ENCODE measurements at regions not wholly inside any gene's neighbourhood (a gene's known extent, or its start where the extent isn't known, plus 50 kb on each side); places are given as distances from the start of the nearest gene placed in this dataset.
"Not testable (repeated sequence)": the region's sequence is repeated elsewhere in the genome, so short reads cannot be mapped to it uniquely, and the experiment has no call there.

- no peaks in the 10 kb centered on the region for H3K27me3 ChIP-seq
- H4K20me1 ChIP-seq = no peaks in the 10 kb centered on the region
- no peak overlapping the region for H3K4me3 ChIP-seq
- H3K4me1 ChIP-seq = no peaks in the 10 kb centered on the region
- H3K27ac ChIP-seq = no peak overlapping the region
- no peak for TF ChIP-seq Cebpa-rat (IDR thresholded peaks at IDR 0.05)
- H3K9ac ChIP-seq = no peak overlapping the region
- H3K36me3 ChIP-seq = no peaks in the 10 kb centered on the region
- no peak overlapping the region for H3K4me2 ChIP-seq
- H3K9me3 ChIP-seq = peaks cover 4% of the 10 kb centered on the region; the same call in 1 of the 2 replicates
Measured at GRCh38 chr14:48615618-48616017, 940.2 kb upstream of the MDGA2 start.

DNA sequence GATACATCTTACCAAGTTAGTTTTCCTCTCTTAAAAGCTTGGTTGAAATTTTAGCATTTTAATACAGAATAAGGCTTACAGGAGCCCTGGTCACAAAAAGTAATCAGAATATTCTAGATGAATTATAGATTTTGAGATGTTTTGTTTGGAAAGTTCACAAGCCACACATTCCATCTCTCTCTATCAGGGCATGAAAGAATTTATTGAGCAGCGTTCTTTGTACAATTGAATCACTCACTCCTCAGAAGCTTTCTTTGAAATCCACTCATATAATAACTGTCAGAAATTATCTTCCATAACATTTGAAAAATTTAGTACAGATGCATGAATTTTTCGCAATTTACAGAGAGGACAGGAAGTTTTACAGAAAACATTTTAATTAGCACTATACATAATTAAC lies 938.6 kb upstream of the MDGA2 start:
- no peaks in the 10 kb centered on the region for H3K4me1 ChIP-seq

GRCh38 chr14:48606960-48607359 lies 931.6 kb upstream of the MDGA2 start:
- H3K27me3 ChIP-seq, H4K20me1 ChIP-seq, H3K9ac ChIP-seq, H3K36me3 ChIP-seq, H3K4me2 ChIP-seq, H3K4me3 ChIP-seq, H3K27ac ChIP-seq, H3K4me1 ChIP-seq, H3K9me3 ChIP-seq: not testable (repeated sequence)

More for the DNA sequence above, 938.6 kb upstream of the MDGA2 start:
- H4K20me1 ChIP-seq = no peaks in the 10 kb centered on the region
- H3K9me3 ChIP-seq = peaks cover 4% of the 10 kb centered on the region; the same call in 1 of the 2 replicates
- H3K4me2 ChIP-seq = no peak overlapping the region
- TF ChIP-seq Cebpa-rat (IDR thresholded peaks at IDR 0.05) = no peak
- no peak overlapping the region for H3K4me3 ChIP-seq
- H3K36me3 ChIP-seq = no peaks in the 10 kb centered on the region
- no peak overlapping the region for H3K9ac ChIP-seq
- H3K27me3 ChIP-seq = no peaks in the 10 kb centered on the region
- no peak overlapping the region for H3K27ac ChIP-seq

DNA sequence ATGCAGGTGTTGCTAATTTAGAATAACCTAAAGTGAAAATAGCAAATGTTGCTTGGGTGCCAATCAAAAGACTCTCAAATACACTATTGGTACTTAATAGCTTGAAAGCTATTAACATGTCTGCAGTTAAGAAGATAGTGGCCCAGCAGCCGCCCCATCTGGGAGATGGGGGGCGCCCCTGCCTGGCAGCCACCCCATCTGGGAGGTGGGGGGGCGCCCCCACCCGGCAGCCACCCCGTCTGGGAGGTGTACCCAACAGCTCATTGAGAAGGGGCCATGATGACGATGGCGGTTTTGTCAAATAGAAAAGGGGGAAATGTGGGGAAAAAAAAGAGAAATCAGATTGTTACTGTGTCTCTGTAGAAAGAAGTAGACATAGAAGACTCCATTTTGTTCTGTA lies 923.1 kb upstream of the MDGA2 start:
- Histone ChIP-seq H3K27me3 (no peaks in the 10 kb centered on the region), H3K9ac (no peak overlapping the region), H3K4me2 (no peak overlapping the region), H3K4me3 (no peak overlapping the region), H4K20me1 (no peaks in the 10 kb centered on the region), H3K27ac (no peak overlapping the region), H3K36me3 (no peaks in the 10 kb centered on the region), H3K4me1 (no peaks in the 10 kb centered on the region), H3K9me3 (no peaks in the 10 kb centered on the region)
- TF ChIP-seq Cebpa-rat (IDR thresholded peaks at IDR 0.05) = no peak

- no peaks in the 10 kb centered on the region for H3K36me3 ChIP-seq
- no peak overlapping the region for H3K9ac ChIP-seq
- no peaks in the 10 kb centered on the region for H3K27me3 ChIP-seq
- H3K4me2 ChIP-seq = no peak overlapping the region
- H3K9me3 ChIP-seq = no peaks in the 10 kb centered on the region
- no peaks in the 10 kb centered on the region for H4K20me1 ChIP-seq
- H3K4me1 ChIP-seq = no peaks in the 10 kb centered on the region
- no peak overlapping the region for H3K4me3 ChIP-seq
- no peak for TF ChIP-seq Cebpa-rat (IDR thresholded peaks at IDR 0.05)
- H3K27ac ChIP-seq = no peak overlapping the region
Measured at GRCh38 chr14:48586099-48586498, 910.7 kb upstream of the MDGA2 start.

DNA sequence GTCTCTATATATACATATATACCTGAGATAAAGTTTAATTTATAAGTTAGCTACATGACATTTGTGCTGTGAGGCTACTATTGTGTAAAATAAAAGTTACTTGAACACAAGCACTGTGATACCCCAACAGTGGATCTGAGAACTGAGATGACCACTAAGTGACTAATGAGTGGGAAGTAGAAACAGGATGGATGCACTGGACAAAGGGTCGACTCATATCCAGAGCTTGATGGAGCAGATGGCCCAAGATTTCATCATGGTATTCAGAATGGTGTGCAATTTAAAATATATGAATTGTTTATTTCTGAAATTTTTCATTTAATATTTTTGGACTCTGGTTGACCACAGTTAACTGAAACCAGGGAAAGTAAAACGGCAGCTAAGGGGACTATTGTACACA lies 908.6 kb upstream of the MDGA2 start:
- no peak overlapping the region for H3K9ac ChIP-seq
- no peak overlapping the region for H3K27ac ChIP-seq
- no peaks in the 10 kb centered on the region for H3K36me3 ChIP-seq
- no peaks in the 10 kb centered on the region for H4K20me1 ChIP-seq
- TF ChIP-seq Cebpa-rat (IDR thresholded peaks at IDR 0.05) = no peak
- H3K4me2 ChIP-seq = no peak overlapping the region
- no peak overlapping the region for H3K4me3 ChIP-seq
- no peaks in the 10 kb centered on the region for H3K4me1 ChIP-seq
- no peaks in the 10 kb centered on the region for H3K27me3 ChIP-seq
- no peaks in the 10 kb centered on the region for H3K9me3 ChIP-seq

- H4K20me1 ChIP-seq = no peaks in the 10 kb centered on the region
- H3K9ac ChIP-seq = no peak overlapping the region
- no peaks in the 10 kb centered on the region for H3K4me1 ChIP-seq
- no peaks in the 10 kb centered on the region for H3K27me3 ChIP-seq
- no peaks in the 10 kb centered on the region for H3K36me3 ChIP-seq
- H3K27ac ChIP-seq = no peak overlapping the region
- H3K4me2 ChIP-seq = no peak overlapping the region
- no peak for TF ChIP-seq Cebpa-rat (IDR thresholded peaks at IDR 0.05)
- H3K4me3 ChIP-seq = no peak overlapping the region
- H3K9me3 ChIP-seq = no peaks in the 10 kb centered on the region
Measured at GRCh38 chr14:48582938-48583337, 907.5 kb upstream of the MDGA2 start.

GRCh38 chr14:48580692-48581091 lies 905.3 kb upstream of the MDGA2 start:
- Histone ChIP-seq H4K20me1 (no peaks in the 10 kb centered on the region), H3K4me2 (no peak overlapping the region), H3K4me1 (no peaks in the 10 kb centered on the region), H3K9me3 (no peaks in the 10 kb centered on the region), H3K4me3 (no peak overlapping the region), H3K27ac (no peak overlapping the region), H3K9ac (no peak overlapping the region), H3K36me3 (no peaks in the 10 kb centered on the region), H3K27me3 (no peaks in the 10 kb centered on the region)
- TF ChIP-seq Cebpa-rat (IDR thresholded peaks at IDR 0.05) = no peak

- no peaks in the 10 kb centered on the region for H3K4me1 ChIP-seq
- H4K20me1 ChIP-seq = no peaks in the 10 kb centered on the region
- TF ChIP-seq Cebpa-rat (IDR thresholded peaks at IDR 0.05) = no peak
- no peaks in the 10 kb centered on the region for H3K36me3 ChIP-seq
- peaks cover 7% of the 10 kb centered on the region for H3K9me3 ChIP-seq
- H3K4me3 ChIP-seq = no peak overlapping the region
- no peak overlapping the region for H3K4me2 ChIP-seq
- no peak overlapping the region for H3K27ac ChIP-seq
- no peaks in the 10 kb centered on the region for H3K27me3 ChIP-seq
- no peak overlapping the region for H3K9ac ChIP-seq
Measured at GRCh38 chr14:48575772-48576171, 900.4 kb upstream of the MDGA2 start.

GRCh38 chr14:48568688-48569087 lies 893.3 kb upstream of the MDGA2 start:
- no peaks in the 10 kb centered on the region for H3K4me1 ChIP-seq
- no peak overlapping the region for H3K4me3 ChIP-seq
- no peaks in the 10 kb centered on the region for H3K27me3 ChIP-seq
- no peak for TF ChIP-seq Cebpa-rat (IDR thresholded peaks at IDR 0.05)
- H3K4me2 ChIP-seq = no peak overlapping the region
- H3K9me3 ChIP-seq = peaks cover 12% of the 10 kb centered on the region
- H4K20me1 ChIP-seq = no peaks in the 10 kb centered on the region
- H3K27ac ChIP-seq = no peak overlapping the region
- H3K36me3 ChIP-seq = no peaks in the 10 kb centered on the region
- H3K9ac ChIP-seq = no peak overlapping the region

DNA sequence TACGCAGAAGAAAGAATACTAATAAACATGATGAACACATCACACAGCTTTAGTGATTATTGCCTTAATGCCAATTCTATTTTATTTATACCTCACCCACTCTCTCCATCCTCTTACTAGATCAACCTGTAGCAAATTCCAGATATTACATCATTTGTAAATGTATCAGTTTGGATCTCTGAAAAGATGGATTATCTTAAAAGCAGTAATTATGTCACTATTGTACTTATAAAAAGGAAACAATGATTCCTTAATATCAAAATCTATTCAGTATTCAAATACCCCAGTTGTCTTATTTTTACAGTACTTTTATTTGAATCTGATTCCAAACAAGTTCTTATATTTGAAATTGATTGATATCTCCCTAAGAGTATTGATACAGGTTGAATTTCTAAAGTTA lies 892.8 kb upstream of the MDGA2 start:
- Histone ChIP-seq H3K4me3 (no peak overlapping the region), H3K9me3 (peaks cover 16% of the 10 kb centered on the region), H4K20me1 (no peaks in the 10 kb centered on the region), H3K36me3 (no peaks in the 10 kb centered on the region), H3K4me2 (no peak overlapping the region), H3K27me3 (no peaks in the 10 kb centered on the region), H3K27ac (no peak overlapping the region), H3K9ac (no peak overlapping the region), H3K4me1 (no peaks in the 10 kb centered on the region)
- no peak for TF ChIP-seq Cebpa-rat (IDR thresholded peaks at IDR 0.05)
